A549 (cell line): ENCODE measurements at regions not wholly inside any gene's neighbourhood (a gene's known extent, or its start where the extent isn't known, plus 50 kb on each side); places are given as distances from the start of the nearest gene placed in this dataset.

Experiments used
- CEBPB ChIP-seq, 2 experiments: fragments of >200 bp in 1 of 2; sonication (Bioruptor Twin) in 1 of 2; formaldehyde crosslinking in 1 of 2; IDR thresholded peaks; 2 replicates each; pipeline ENCODE4 v1.6.1; 2012 to 2016
- CHD2 ChIP-seq: fragments of 150-350 bp; IDR thresholded peaks from 2 replicates; pipeline ENCODE4 v1.6.1; 2014; ENCODE audit warnings: low read length; ENCODE audit not compliant: partially characterized antibody
- CTCF ChIP-seq: fragments of >200 bp; sonication (Bioruptor Twin); formaldehyde crosslinking; IDR thresholded peaks from 3 replicates; pipeline ENCODE4 v1.5.1; 2016
- EHMT2 ChIP-seq: fragments of 200-600 bp; sonication (generic); IDR thresholded peaks from 2 replicates; pipeline ENCODE4 v1.6.1; 2016; ENCODE audit warnings: antibody characterized with exemption, low read depth, mild to moderate bottlenecking, moderate library complexity
- KDM5A ChIP-seq: fragments of 200-600 bp; sonication (generic); IDR thresholded peaks from 2 replicates; pipeline ENCODE4 v1.6.1; 2016; ENCODE audit warnings: antibody characterized with exemption, mild to moderate bottlenecking
- MAX ChIP-seq: IDR thresholded peaks from 2 replicates; pipeline ENCODE4 v1.6.1; 2012
- NR3C1 ChIP-seq: fragments of >200 bp; sonication (Bioruptor Twin); formaldehyde crosslinking; IDR thresholded peaks from 3 replicates; pipeline ENCODE4 v1.6.1; 2017
- PBX3 ChIP-seq: IDR thresholded peaks from 2 replicates; pipeline ENCODE4 v1.6.1; 2012
- POLR2A ChIP-seq: IDR thresholded peaks from 2 replicates; pipeline ENCODE4 v1.6.1; 2012; ENCODE audit warnings: mild to moderate bottlenecking, low read length
- RAD21 ChIP-seq, 2 experiments: fragments of >200 bp in 1 of 2; sonication (Bioruptor Twin) in 1 of 2; formaldehyde crosslinking in 1 of 2; IDR thresholded peaks in 1 of 2; conservative IDR thresholded peaks in 1 of 2; 2 replicates in 1 of 2; 3 replicates in 1 of 2; pipeline ENCODE4 v1.6.1; 2012 to 2018; ENCODE audit warnings: inconsistent platforms in 1 of 2
- RCOR1 ChIP-seq: fragments of 150-350 bp; IDR thresholded peaks from 2 replicates; pipeline ENCODE4 v1.6.1; 2014; ENCODE audit warnings: antibody characterized with exemption, low read length, low read depth
- ZFP36 ChIP-seq: fragments of 450-650 bp; IDR thresholded peaks from 2 replicates; pipeline ENCODE4 v1.6.1; 2014; ENCODE audit warnings: borderline replicate concordance; ENCODE audit not compliant: partially characterized antibody

- no peak for TF ChIP-seq CTCF
- TF ChIP-seq CHD2: no peak
- TF ChIP-seq EHMT2: no peak
- TF ChIP-seq CEBPB (IDR thresholded peaks at IDR 0.05): no peak
- TF ChIP-seq PBX3: no peak
- no peak for TF ChIP-seq RCOR1
- no peak for TF ChIP-seq NR3C1
- TF ChIP-seq ZFP36: no peak
- no peak for TF ChIP-seq KDM5A
- no peak for TF ChIP-seq RAD21 (conservative IDR thresholded peaks at IDR 0.05 in 1 of 2, IDR thresholded peaks at IDR 0.05 in 1 of 2)
- TF ChIP-seq POLR2A: no peak
- TF ChIP-seq MAX: no peak
Measured at GRCh38 chr4:143046906-143047305, 137.8 kb upstream of the USP38 start.
